A549 (cell line): ENCODE measurements at regions not wholly inside any gene's neighbourhood (a gene's known extent, or its start where the extent isn't known, plus 50 kb on each side); places are given as distances from the start of the nearest gene placed in this dataset.
"Not testable (repeated sequence)": the region's sequence is repeated elsewhere in the genome, so short reads cannot be mapped to it uniquely, and the experiment has no call there.

ENCODE experiments used
- ATAC-seq, 2 experiments: fragments of 200-7000 bp in 1 of 2; fragments of >200 bp in 1 of 2; cut with Nextera tagmentation in 1 of 2; cut with Tn5 transposase in 1 of 2; 3 replicates each; pipeline versions ENCODE4 v1.8.0 to v1.9.1; 2018 to 2020; ENCODE audit warnings: mild to moderate bottlenecking in 1 of 2, moderate library complexity in 1 of 2
- CTCF ChIA-PET: fragments of 300-600 bp; sonication (Branson Sonifier 250); formaldehyde crosslinking; extraction: SDS; loops from one replicate; lab custom pipeline; 2021; ENCODE audit warnings: antibody characterized with exemption, inconsistent platforms; lab: Yijun Ruan, JAX
- POLR2A ChIA-PET: fragments of 350-600 bp; formaldehyde crosslinking; extraction: SDS; loops from one replicate; lab custom pipeline; 2021; ENCODE audit warnings: antibody characterized with exemption, inconsistent platforms; lab: Yijun Ruan, JAX
- DNase-seq, 2 experiments: peaks; one replicate each; pipeline versions ENCODE4 v3.0.0 to v3.0.0-alpha.2; 2011 to 2016; ENCODE audit warnings: low read depth in 1 of 2, low spot score in 1 of 2
- FAIRE-seq: peaks from 2 replicates; lab custom pipeline; 2011; peaks lifted over from hg19 to GRCh38; lab: Jason Lieb, UNC
- H3K27ac ChIP-seq, 2 experiments: fragments of >200 bp; sonication (Bioruptor Twin); formaldehyde crosslinking; 3 replicates each; pipeline ENCODE4 v1.5.1; 2016 to 2017
- H3K4me1 ChIP-seq: fragments of >200 bp; sonication (Bioruptor Twin); formaldehyde crosslinking; 3 replicates; pipeline ENCODE4 v1.6.1; 2016
- H3K4me2 ChIP-seq: fragments of >200 bp; sonication (Bioruptor Twin); formaldehyde crosslinking; 3 replicates; pipeline ENCODE4 v1.6.1; 2016
- H3K4me3 ChIP-seq: fragments of >200 bp; sonication (Bioruptor Twin); formaldehyde crosslinking; 3 replicates; pipeline ENCODE4 v1.5.1; 2016
- H3K9me3 ChIP-seq: fragments of >200 bp; sonication (Bioruptor Twin); formaldehyde crosslinking; 3 replicates; pipeline ENCODE4 v1.6.1; 2016
- BHLHE40 ChIP-seq: IDR thresholded peaks from 2 replicates; pipeline ENCODE4 v1.6.1; 2012; ENCODE audit warnings: low read depth, low read length, inconsistent platforms
- CHD4 ChIP-seq: fragments of 200-600 bp; sonication (generic); IDR thresholded peaks from 2 replicates; pipeline ENCODE4 v1.6.1; 2016; ENCODE audit warnings: antibody characterized with exemption, mild to moderate bottlenecking, borderline replicate concordance
- E2F6 ChIP-seq: IDR thresholded peaks from 2 replicates; pipeline ENCODE4 v1.6.1; 2012; ENCODE audit warnings: low read depth, borderline replicate concordance
- EHF ChIP-seq: fragments of 250-450 bp; sonication (Bioruptor Pico); IDR thresholded peaks from 2 replicates; pipeline ENCODE4 v1.5.0; 2020; ENCODE audit warnings: mild to moderate bottlenecking
- EHMT2 ChIP-seq: fragments of 200-600 bp; sonication (generic); IDR thresholded peaks from 2 replicates; pipeline ENCODE4 v1.6.1; 2016; ENCODE audit warnings: antibody characterized with exemption, low read depth, mild to moderate bottlenecking, moderate library complexity
- EP300 ChIP-seq, 2 experiments: fragments of >200 bp; sonication (Bioruptor Twin); formaldehyde crosslinking; IDR thresholded peaks; 2 replicates in 1 of 2; 3 replicates in 1 of 2; pipeline ENCODE4 v1.6.1; 2016 to 2017
- FOXS1 ChIP-seq: fragments of 250-450 bp; sonication (Bioruptor Pico); IDR thresholded peaks from 2 replicates; pipeline ENCODE4 v1.5.0; 2020; ENCODE audit warnings: mild to moderate bottlenecking, moderate library complexity
- HDAC2 ChIP-seq: fragments of 200-600 bp; sonication (generic); IDR thresholded peaks from 2 replicates; pipeline ENCODE4 v1.6.1; 2016
- HEYL ChIP-seq: fragments of 250-450 bp; sonication (Bioruptor Pico); IDR thresholded peaks from 2 replicates; pipeline ENCODE4 v1.8.0; 2021; ENCODE audit warnings: mild to moderate bottlenecking, moderate library complexity
- HOXA7 ChIP-seq: fragments of 250-450 bp; sonication (Bioruptor Pico); IDR thresholded peaks from 2 replicates; pipeline ENCODE4 v1.5.0; 2020; ENCODE audit warnings: mild to moderate bottlenecking, moderate library complexity
- HOXB13 ChIP-seq: fragments of 250-450 bp; sonication (Bioruptor Pico); IDR thresholded peaks from 2 replicates; pipeline ENCODE4 v1.5.0; 2020; ENCODE audit warnings: low read depth, mild to moderate bottlenecking, moderate library complexity
- HOXB5 ChIP-seq: fragments of 250-450 bp; sonication (Bioruptor Pico); IDR thresholded peaks from 2 replicates; pipeline ENCODE4 v1.5.0; 2020; ENCODE audit warnings: mild to moderate bottlenecking, moderate library complexity
- JUN ChIP-seq, 2 experiments: fragments of >200 bp; sonication (Bioruptor Twin); formaldehyde crosslinking; IDR thresholded peaks; 2 replicates in 1 of 2; 3 replicates in 1 of 2; pipeline ENCODE4 v1.6.1; 2016 to 2017
- PHF8 ChIP-seq: fragments of 200-600 bp; sonication (generic); IDR thresholded peaks from 2 replicates; pipeline ENCODE4 v1.6.1; 2016; ENCODE audit warnings: low read depth, mild to moderate bottlenecking, antibody characterized with exemption, moderate library complexity, borderline replicate concordance
- POLR2A ChIP-seq: IDR thresholded peaks from 2 replicates; pipeline ENCODE4 v1.6.1; 2012; ENCODE audit warnings: mild to moderate bottlenecking, low read length
- RCOR1 ChIP-seq: fragments of 150-350 bp; IDR thresholded peaks from 2 replicates; pipeline ENCODE4 v1.6.1; 2014; ENCODE audit warnings: antibody characterized with exemption, low read length, low read depth
- SREBF2 ChIP-seq: fragments of 450-650 bp; IDR thresholded peaks from 2 replicates; pipeline ENCODE4 v1.6.1; 2014; ENCODE audit warnings: mild to moderate bottlenecking, moderate library complexity
- TFCP2L1 ChIP-seq: fragments of 250-450 bp; sonication (Bioruptor Pico); IDR thresholded peaks from 2 replicates; pipeline ENCODE4 v1.5.0; 2021; ENCODE audit warnings: mild to moderate bottlenecking
- ZC3H11A ChIP-seq: fragments of 450-650 bp; IDR thresholded peaks from 2 replicates; pipeline ENCODE4 v1.6.1; 2014; ENCODE audit warnings: antibody characterized with exemption, mild to moderate bottlenecking
- ZFP36 ChIP-seq: fragments of 450-650 bp; IDR thresholded peaks from 2 replicates; pipeline ENCODE4 v1.6.1; 2014; ENCODE audit warnings: borderline replicate concordance; ENCODE audit not compliant: partially characterized antibody
- ZNF302 ChIP-seq: fragments of 250-450 bp; sonication (Bioruptor Pico); IDR thresholded peaks from 2 replicates; pipeline ENCODE4 v1.9.0; 2021; ENCODE audit warnings: inconsistent platforms, mild to moderate bottlenecking, moderate library complexity
- ZSCAN20 ChIP-seq: fragments of 250-450 bp; sonication (Bioruptor Pico); IDR thresholded peaks from 2 replicates; pipeline ENCODE4 v1.8.0; 2022; ENCODE audit warnings: mild to moderate bottlenecking, moderate library complexity
- WGBS: methylation state at CpG from one replicate; pipeline ENCODE4 v1.1.6; 2017; ENCODE audit errors: missing lambda C conversion rate; 5-methylcytosine and 5-hydroxymethylcytosine counted together
- TF ChIP-seq, protein P1 (sequence below): fragments of >200 bp; sonication (Bioruptor Twin); formaldehyde crosslinking; IDR thresholded peaks from 2 replicates; pipeline ENCODE4 v1.6.1; 2016
- TF ChIP-seq, protein P2 (sequence below): fragments of 450-650 bp; IDR thresholded peaks from 2 replicates; pipeline ENCODE4 v1.6.1; 2014; ENCODE audit warnings: antibody characterized with exemption

- Histone ChIP-seq H3K9me3 (no peaks in the 10 kb centered on the region), H3K27ac (no peak overlapping the region), H3K4me3 (no peak overlapping the region), H3K4me2 (no peak overlapping the region), H3K4me1 (no peaks in the 10 kb centered on the region)
- DNase-seq (no peak), ATAC-seq (no peak), FAIRE-seq (no peak)
- ChIA-PET POLR2A (no interaction called here), CTCF (no interaction called here)
- 14% methylated on average over 2 of the region's 2 CpGs for WGBS
- TF ChIP-seq, protein P1, sequence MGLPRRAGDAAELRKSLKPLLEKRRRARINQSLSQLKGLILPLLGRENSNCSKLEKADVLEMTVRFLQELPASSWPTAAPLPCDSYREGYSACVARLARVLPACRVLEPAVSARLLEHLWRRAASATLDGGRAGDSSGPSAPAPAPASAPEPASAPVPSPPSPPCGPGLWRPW: no peak
- TF ChIP-seq ZC3H11A (no peak), POLR2A (no peak), HOXB13 (no peak), EHMT2 (no peak), PHF8 (no peak), ZNF302 (CRISPR knock-in tag) (no peak), JUN (IDR thresholded peaks at IDR 0.05) (no peak), RCOR1 (no peak), EP300 (IDR thresholded peaks at IDR 0.05) (no peak), SREBF2 (no peak), E2F6 (no peak), ZFP36 (no peak), EHF (CRISPR knock-in tag) (no peak), CHD4 (no peak), ZSCAN20 (CRISPR knock-in tag) (no peak)
- TF ChIP-seq, protein P2, sequence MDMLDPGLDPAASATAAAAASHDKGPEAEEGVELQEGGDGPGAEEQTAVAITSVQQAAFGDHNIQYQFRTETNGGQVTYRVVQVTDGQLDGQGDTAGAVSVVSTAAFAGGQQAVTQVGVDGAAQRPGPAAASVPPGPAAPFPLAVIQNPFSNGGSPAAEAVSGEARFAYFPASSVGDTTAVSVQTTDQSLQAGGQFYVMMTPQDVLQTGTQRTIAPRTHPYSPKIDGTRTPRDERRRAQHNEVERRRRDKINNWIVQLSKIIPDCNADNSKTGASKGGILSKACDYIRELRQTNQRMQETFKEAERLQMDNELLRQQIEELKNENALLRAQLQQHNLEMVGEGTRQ: no peak
Observed at GRCh38 chr6:96704713-96705112, 132.6 kb downstream of the GPR63 start.

- DNase-seq (no peak), ATAC-seq (no peak), FAIRE-seq (no peak)
- ChIA-PET CTCF (no interaction called here), POLR2A (no interaction called here)
- WGBS: 9% methylated on average over 4 of the region's 4 CpGs
- H3K27ac ChIP-seq: no peak overlapping the region
- no peaks in the 10 kb centered on the region for H3K9me3 ChIP-seq
- H3K4me1 ChIP-seq: no peaks in the 10 kb centered on the region
- TF ChIP-seq PHF8: no peak
- no peak for TF ChIP-seq BHLHE40
- TF ChIP-seq HOXB5 (CRISPR knock-in tag): no peak
- no peak for TF ChIP-seq E2F6
- no peak for TF ChIP-seq FOXS1 (CRISPR knock-in tag)
- no peak overlapping the region for H3K4me2 ChIP-seq
- no peak overlapping the region for H3K4me3 ChIP-seq
Observed at GRCh38 chr6:96702626-96703025, 134.7 kb downstream of the GPR63 start.

DNA sequence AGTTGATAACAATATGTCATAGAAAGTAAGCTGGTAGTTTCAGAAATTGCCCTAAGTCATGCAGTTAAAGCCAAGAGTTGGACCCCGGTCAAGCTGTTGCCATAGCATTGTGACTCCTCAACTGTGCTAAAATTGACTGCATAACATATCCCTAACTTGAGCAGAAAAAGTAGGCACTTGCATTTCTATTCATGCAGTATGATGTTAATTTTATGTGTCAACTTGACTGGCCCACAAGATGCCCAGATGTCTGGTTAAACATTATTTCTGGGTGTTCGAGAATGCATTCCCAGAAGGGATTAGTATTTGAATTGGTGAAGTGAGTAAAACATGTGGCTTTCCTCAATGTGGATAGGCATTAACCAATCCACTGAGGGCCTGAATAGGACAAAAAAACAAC, 136.4 kb downstream of the GPR63 start:
- Histone ChIP-seq H3K4me2 (no peak overlapping the region), H3K4me3 (no peak overlapping the region), H3K27ac (no peak overlapping the region), H3K4me1 (no peaks in the 10 kb centered on the region), H3K9me3 (no peaks in the 10 kb centered on the region)
- no peak for ATAC-seq
- 0% methylated on average over 2 of the region's 2 CpGs for WGBS
- ChIA-PET CTCF (no interaction called here), POLR2A (no interaction called here)
- no peak for FAIRE-seq
- DNase-seq: no peak
- TF ChIP-seq TFCP2L1 (CRISPR knock-in tag) (no peak), HOXA7 (CRISPR knock-in tag) (no peak), RCOR1 (no peak), HDAC2 (no peak), PHF8 (no peak), EHMT2 (no peak), HEYL (CRISPR knock-in tag) (no peak)

DNA sequence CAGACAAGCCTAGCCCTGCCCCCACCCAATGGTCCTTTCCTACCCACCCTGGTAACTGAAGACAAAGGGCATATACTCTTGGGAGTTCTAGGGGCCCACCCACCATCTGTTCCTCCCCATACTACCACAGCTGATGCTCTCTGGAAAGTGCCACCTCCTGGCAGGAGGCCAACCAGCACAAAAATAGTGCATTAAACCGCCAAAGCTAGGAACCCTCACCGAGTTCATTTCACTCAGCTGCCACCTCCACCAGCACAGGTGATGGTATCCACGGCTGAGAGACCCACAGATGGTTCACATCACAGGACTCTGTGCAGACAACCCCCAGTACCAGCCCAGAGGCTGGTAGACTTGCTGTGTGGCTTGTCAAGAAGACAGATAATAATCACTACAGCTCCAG, 131.5 kb downstream of the FHL5 start:
- CTCF ChIA-PET, FAIRE-seq, H3K4me1 ChIP-seq, H3K4me2 ChIP-seq, POLR2A ChIA-PET, H3K9me3 ChIP-seq, ATAC-seq, H3K27ac ChIP-seq, DNase-seq, H3K4me3 ChIP-seq: not testable (repeated sequence)
- WGBS: 5% methylated on average over 3 of the region's 3 CpGs
